NOMO-1 (cell line): ENCODE measurements at regions not wholly inside any gene's neighbourhood (a gene's known extent, or its start where the extent isn't known, plus 50 kb on each side); places are given as distances from the start of the nearest gene placed in this dataset.

Experiments used
- DNase-seq, 2 experiments: peaks; one replicate each; lab custom pipeline; 2025; ENCODE audit not compliant: unreplicated experiment in 2 of 2; lab: John Stamatoyannopoulos, UW

DNA sequence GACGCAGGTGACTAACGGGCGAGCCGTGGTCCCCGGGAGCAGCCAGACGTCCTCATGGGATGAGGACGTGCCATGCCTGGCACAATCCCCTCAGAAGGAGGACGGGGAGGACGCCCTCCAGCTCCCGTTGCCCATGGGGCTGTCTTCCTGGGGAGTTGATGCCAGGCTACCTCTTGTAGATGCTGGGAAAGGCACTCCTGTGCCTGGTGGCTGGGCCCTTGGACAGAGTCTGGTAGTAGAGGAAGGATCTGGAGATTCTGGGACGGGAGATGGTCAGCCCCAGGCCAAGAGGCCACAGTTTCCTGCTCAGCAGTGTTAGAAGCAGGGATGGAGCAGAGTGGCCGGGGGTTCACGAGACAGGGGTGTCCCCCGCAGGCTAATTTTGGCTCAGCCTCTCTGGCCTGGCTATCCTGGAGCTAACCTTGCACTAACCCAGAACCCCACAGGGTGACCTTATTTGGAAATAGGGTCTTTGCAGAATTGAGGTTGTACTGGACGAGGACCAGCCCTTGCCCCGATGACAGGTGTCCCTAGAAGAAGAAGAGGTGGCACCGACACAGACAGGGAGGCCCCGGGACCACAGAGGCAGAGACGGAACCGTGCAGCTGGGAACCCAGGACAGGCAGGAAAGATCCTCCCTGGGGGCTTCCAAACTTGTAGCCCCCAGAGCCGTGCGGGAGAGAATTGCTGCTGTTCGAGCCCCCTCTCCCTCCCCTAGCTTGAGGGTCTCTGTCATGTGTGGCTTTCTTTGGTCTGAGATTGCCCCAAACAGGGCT lies 50.1 kb upstream of the ADRA2C start:
- DNase-seq, result no peak

DNA sequence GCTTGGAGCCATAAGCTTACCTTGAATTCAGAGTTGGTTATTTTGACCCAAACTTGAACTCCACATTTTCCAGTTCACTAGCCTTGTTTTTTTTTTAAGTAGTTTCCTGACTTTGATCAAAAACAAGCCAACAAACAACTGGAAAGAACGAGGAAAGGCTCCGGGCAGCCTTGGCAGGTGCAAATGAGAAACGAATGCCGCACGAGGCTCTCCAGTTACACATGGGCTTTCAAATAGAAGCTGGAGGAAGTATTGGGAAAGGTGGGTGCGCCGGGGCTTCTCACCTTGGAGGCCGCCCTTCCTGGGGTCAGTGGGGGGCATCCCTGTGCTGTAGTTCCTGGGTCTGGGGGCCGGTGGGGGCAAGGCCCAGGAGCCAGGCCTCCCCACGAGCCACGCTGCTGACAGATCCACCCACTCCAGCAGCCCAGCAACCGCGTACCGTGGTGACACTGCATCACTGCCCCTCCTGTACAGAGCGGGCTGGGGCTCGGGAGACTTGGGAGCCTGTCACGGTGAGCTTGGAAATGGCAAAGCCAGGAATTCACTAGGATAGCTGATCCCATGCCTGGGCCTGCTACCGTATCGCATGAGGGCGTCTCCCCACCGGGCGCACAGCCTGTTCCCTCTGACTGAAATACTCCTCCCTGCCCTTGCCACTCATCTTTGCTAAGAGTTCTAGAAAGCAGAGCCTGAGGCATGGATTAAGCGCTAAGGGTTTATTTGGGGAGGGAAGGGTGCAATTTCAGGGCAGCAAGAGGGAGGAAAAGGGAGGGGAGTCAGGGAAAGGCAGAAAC lies 50.9 kb upstream of the ADRA2C start:
- no peak for DNase-seq

DNA sequence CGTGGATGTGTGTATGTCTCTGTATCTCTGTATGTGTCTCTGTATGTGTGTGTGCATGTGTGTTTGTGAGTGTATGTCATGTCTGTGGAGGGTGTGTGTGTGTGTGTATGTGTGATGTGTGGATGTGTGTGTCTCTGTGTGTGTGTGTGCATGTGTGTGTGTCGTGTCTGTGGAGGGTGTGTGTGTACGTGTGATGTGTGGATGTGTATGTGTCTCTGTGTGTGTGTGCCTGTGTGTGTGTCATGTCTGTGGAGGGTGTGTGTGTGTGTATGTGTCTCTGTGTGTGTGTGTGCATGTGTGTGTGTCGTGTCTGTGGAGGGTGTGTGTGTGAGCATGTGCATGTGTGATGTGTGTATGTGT lies 51.6 kb upstream of the ADRA2C start:
- DNase-seq, result no peak

DNA sequence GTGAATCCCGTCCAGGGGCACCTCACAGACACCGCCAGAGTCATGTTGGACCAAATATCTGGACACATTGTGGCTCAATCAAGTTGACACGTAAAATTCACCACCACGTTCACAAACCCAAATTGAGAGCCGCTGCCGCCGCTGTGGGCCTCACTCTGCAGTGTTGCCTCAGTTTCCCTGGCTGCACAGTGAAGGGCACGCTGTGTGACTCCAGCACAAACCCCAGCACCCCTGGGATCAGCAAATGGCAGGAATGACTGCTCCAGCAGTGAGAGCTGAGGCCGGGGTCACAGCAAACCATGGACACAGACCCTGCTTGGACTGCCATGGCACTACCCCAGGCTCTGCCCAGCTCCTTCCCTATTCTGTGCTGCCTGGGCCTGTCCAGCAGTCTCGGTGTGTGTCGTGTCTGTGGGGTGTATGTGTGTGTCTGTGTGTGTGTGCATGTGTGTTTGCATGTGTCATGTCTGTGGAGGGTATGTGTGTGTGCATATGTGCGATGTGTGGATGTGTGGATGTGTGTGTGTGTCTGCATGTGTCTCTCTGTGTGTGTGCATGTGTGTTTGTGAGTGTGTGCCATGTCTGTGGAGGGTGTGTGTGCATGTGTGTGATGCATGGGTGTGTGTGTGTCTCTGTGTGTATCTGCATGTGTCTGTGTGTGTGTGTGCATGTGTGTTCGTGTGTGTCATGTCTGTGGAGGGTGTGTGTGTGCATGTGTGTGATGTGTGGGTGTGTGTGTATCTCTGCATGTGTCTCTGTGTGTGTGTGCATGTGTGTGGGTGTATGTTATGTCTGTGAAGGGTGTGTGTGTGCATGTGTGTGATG lies 52.2 kb upstream of the ADRA2C start:
- DNase-seq, result no peak

DNA sequence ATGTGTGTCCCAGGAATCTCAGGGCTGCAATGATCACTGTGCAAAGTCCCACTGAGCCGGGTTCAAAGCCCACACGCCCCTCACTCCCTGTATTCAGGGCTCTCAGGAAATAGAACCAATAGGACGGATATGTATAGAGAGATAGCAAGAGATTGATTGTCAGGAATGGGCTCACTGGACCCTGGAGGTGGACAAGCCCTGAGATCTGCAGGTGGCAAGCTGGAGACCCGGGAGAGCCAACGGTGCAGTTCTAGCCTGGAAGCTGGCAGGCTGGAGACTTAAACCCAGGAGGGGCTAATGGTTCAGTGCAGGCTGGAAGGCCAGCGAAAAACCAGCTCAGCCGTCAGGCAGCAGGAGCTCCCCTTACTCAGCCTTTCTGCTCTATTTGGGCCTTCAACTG lies 52.8 kb upstream of the ADRA2C start:
- no peak for DNase-seq

DNA sequence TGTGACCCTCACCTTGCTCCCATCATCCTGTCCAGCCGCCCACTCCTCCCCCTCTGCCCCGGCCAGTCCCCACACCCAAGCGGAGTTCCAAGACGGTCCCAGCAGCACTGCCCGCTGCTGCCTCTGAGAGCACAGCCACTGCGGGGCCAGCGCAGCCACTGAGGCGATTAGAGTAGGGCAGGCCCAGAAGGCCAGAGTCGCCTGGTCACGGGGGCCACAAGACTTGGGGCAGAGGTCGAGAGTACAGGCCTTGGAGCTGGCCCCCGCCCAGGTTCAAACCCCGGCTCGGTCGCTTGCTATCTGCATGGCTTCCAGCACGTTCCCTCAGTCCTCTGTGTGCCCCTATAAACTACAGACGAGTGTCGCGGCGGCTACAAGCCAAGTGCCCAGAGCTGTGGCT lies 53.2 kb upstream of the ADRA2C start:
- no peak for DNase-seq

DNA sequence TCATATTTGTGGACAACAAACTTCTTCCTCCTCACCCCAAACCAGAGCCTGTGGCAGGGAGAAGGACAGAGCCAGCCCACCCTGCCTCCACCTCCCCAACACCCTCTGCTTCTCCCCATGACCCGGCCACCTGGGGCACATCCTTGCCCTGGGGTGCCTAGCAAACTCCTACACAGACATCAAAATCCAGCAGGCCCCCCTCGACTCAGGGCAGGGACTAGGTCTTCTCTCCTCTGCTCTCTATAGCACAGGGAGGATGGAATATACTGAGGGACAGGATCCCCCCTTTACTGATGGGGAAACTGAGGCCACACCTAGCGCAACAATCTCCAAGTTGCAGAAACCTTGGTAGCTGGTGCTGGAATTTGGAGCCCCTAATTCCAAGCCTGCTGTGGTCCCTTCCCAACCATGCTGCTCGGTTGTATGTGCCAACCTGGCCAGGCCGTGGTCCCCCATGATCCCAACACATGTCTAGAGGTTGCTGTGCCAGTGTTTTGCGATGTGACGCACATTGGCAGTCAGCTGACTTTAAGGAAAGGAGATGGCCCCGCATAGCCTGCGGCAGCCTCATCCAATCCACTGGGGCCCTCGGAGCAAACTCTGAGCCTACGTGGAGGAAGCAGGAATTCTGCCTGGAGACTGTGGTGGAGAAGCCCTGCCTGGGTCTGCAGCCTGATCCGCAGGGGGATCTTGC lies 53.9 kb upstream of the ADRA2C start:
- no peak for DNase-seq

DNA sequence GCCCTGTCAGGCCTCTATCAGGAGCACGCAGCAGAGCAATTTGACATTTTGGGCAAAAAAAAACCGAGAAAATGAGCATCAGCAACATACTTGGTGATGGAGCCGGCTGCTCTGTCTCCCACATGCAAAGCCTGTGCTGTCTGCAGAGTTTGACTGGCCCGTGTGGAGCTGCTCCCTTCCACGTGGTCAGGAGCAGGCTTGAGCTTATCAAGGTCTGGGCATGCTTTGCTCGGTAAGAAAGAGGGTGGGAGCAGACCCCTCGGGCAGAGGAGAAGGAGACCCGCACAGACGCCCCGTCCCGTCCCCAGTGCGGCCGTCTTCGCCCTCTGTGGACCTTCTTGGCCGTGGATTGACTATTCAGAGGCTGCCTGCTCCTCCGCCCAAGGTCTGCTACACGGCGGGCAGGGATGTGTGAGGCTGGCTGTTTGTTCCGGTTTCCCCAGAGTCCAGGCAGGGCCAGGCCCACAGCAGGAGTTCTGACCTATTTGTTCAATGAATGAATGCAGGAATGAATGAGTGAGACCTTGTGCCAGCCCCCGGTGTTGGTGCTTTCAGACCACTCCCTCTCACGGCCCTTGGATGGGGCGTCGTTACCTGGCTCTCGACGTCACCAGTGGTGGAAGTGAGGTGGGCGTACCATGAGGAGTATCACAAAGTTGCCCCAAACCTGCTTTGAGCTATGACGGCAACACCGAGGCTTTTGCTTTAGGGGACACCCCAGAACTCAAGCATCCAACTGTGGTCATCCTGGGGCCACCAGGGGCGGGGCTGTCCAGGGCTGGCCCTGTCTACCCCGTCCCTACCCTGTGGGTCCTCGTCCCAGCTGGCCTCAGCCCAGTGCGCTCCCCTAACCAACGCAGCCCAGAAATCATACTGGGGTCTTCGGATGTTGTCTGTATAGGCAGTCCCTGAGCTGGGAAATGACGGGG lies 54.7 kb upstream of the ADRA2C start:
- DNase-seq, result no peak

DNA sequence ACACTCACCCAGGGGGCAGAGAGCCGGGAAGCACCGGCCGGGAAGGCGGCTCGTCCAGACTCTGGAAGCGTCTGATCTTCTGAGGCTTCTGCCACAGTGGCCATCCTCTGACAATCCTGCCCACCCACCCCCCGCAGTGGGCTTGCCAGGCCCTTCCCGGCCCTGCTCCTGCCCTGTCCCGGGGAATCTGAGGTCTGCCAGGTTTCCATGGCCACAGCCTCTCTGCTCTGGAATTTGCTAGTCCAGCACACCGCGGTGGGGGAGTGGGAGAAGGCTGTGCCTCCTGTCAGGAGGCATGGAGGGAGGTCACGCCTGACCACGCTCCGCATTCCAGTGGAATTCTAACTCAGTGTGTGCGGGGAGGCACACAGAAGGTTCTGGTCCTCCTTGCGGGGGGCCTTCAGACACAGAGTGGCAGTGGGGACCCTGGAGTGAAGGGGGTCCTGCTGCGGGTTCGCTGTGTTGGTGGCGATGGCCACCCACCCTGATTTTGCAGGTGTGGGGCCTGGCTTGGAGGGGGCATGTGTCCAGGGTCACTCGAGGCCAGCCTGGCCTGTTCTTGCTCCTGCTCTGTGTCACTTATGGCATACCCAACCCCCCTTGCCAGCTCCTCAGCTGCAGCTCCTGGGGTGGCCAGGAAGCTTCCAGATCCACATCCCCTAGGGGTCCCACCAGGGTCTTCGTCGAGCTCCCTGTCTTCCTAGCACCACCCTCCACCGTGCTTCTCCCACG lies 55.6 kb upstream of the ADRA2C start:
- no peak for DNase-seq

DNA sequence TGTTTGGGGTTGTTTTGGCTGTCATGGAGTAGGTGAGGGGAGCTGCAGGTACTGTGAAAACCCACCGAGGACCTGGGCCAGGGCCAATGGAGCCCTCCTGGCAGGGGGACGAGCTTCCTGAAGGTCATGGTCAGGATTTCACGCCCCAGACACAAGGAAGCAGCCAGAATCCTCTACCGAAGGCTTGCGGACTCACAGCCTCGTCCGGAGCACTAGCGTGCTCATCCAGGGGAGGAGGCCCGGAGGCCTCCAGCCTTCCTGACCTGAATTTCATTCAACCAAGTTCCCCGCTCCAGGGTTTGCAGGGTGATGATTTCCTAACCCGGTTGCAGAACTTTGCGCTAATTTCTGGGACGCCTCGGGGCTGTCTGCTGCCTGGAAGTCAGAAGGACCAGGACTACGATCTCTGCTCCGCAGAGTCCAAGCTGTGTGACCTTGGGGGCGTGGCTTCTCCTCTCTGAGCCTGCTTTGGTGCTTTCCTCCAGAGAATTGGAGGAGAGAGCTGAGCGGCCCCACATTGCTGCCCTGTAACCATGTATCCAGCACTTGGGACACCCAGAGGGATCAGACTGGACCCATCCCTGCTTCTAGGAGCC lies 56.2 kb upstream of the ADRA2C start:
- no peak for DNase-seq

DNA sequence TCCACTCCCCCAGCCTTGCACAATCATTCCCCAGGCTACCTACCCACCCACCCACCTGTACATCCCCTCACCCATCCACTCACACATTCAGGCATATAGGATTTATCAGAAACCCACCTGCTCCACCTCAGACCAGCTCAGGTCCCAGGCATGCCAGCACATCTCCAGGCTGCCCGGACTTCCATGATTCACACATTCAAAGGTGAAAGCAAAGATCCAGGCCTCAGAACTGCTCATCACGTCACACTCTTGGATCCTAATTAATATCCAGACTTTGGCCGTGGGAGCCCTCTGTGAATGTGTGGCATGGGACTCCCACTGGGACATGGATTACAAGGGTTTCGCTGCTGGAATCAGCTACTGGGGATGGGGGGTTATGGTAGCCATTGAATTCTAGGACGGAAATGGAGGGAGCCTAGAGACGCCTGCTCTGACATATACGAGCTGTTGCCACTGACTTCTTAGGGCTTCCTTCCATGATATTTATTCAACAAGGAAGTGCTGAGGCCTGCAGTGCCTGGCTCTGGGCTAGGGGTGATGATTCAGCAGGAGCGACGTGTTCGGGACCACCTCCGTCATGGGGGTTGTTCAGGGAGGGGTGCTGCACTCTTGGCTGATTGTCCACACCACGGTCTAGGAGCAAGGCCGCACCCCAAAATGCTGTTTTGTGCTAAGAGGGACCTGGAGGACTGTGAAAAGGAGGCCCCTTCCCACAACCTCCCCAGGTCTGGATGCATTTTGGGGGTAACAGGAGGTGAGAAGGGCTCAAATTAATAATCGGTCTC lies 56.9 kb upstream of the ADRA2C start:
- no peak for DNase-seq

DNA sequence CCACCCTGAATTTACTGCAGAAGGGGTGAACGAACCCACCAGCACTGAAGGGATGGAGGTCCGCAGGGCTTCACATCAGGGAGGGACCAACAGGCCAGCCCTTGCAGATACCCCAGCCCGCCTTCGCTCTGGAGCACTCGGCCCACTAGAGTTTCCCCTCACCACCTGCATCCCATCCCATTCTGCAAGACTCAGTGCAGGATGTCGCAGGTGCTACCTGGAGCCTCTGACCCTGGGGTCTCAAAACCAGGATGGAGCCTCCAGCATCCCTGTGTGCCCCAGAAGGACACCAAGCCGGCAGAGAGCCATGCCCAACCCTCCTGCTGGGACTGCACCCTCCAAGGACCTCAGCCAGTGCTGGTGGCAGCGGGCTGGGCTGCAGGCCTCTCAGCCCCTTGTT lies 57.6 kb upstream of the ADRA2C start:
- no peak for DNase-seq

DNA sequence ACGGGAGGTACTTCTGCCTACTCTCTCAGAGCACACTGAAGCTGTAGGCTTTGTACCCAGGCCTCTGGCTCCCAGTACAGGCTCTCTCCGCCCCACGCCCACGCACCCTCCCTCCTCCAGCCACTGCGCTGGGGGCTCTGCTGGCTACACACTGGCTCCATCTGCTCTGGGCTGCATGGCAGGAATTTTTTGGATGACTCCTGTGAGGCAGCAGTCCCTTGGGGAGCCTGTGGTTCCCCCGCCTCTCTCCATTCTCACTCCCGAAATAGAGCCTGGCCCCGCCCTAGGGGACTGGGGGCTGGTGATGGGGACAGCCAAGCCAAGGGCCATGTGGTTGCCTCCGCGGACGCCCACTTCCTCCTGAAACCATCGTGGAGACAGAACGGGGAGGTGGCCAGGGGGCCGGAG lies 58.1 kb upstream of the ADRA2C start:
- peak; percentile 91 for DNase-seq

DNA sequence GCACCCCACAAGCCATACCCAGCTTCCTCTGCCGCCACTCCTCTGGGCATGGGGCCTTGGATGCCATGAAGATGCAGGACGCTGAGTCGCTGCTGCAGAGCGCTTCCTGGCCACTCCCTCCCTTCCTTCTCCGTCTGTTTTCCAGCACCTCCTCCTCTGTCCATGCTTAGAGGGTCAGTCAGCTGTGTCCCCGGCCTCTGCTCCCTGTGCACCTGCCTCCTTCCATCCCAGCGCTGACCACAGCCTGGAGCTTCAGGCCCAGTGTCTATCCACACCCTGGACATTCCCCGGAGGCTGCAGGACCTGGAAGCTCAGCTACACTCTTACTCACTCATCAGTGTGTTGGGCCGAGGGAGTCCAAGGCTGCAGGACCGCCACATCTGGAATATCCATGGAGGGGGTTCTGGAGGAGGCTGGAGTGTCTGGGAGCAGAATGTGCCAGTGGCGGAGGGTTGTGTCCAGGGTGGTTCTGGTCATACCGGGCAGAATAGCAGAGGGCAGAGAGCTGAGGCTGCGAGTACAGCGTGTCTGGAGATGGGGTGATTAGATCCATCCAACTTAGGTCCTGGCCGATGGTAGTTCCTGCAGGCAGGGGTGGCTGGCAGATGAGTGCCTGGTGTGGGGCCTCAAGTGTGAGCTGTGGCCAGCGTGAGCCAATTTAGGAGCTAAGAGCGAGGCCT lies 58.6 kb upstream of the ADRA2C start:
- DNase-seq, result no peak

DNA sequence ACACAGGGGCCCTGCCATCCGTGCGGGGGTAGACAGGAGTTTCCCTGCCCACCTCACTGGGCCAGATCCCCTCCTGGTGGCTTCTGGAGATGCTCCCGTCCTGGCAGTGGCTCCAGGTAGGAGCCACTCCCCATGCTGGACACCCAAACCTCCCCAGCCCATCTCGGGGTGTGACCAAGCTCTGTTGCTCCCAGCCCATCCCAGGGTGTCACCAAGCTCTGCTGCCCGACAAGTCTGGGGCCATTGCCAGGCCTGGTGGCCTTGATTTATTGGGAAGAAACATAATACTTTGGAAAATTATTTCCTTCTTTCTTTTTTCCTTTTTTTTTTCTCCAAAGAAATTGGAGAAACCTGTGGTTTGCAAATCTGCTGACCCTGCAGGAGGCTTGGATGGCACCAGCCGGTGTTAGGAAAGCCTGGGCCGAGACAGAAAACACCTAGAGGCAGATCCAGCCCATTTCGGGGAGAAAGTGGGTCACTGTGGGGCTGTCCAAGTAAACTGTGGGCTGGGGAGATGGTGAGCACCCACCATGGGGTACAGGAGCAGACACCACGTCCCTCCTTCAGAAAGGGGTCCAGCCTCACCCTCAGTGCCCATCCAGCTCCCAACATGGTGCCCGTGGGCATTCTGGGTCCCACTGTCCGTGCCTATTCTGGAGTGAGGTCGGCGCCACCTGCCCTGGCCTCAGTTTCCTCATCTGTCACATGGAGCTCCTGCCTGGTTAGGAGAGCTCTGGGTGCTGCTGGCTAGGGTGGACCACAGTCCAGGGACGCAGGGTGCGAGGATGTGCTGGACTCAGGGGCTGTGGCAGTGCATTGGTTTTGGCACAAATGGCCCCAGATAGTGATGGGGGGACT lies 59.4 kb upstream of the ADRA2C start:
- DNase-seq, result no peak

DNA sequence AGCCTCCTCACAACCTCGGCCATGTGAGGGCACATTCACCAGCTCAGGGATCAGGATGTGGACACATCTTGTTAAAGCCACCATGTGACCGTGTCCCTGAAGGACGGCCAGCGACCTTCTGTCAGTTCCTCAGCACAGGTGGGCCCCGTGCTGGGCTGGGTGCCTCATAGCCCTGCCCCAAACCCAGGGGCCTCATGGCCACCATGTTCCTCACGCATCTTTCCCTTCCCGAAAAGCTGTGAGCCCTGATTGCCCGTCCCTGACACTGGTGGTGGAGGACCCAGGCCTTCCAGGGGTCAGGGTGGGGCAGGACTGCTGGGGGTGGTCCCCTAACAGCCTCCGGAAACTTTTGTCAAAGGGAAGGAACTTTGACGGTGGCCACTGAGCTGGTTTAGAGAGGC lies 60.1 kb upstream of the ADRA2C start:
- no peak for DNase-seq
